ENCODE measurements at regions not wholly inside any gene's neighbourhood (a gene's known extent, or its start where the extent isn't known, plus 50 kb on each side); places are given as distances from the start of the nearest gene placed in this dataset.

GRCh38 chr6:23114812-23115504, 545.6 kb downstream of the HDGFL1 start:
- H3K36me3 ChIP-seq (ENCODE audit: control insufficient read depth in 2 of 2, insufficient read depth in 1 of 2, low read length in 2 of 2), result no peaks in the 10 kb centered on the region
- no peak overlapping the region for H3K4me3 ChIP-seq (ENCODE audit: low read depth, low read length)
- no peaks in the 10 kb centered on the region for H3K9me3 ChIP-seq (ENCODE audit: control insufficient read depth, insufficient read depth, low read depth, low read length)
- H3K4me1 ChIP-seq (ENCODE audit: control insufficient read depth, insufficient read depth, low read length), result no peaks in the 10 kb centered on the region
- no peak overlapping the region for H3K27ac ChIP-seq (ENCODE audit: extremely low read depth, low read depth, low read length)
- TF ChIP-seq TRIM28 (IDR thresholded peaks at IDR 0.05; ENCODE audit: borderline replicate concordance, low read length), result peak; percentile 78; the same call in 1 of the 2 replicates
- TF ChIP-seq ZNF623 (tag by site-specific recombination; IDR thresholded peaks at IDR 0.05), result no peak
- TF ChIP-seq ZIC2 (tag by site-specific recombination; IDR thresholded peaks at IDR 0.05), result no peak
- TF ChIP-seq, protein P1, sequence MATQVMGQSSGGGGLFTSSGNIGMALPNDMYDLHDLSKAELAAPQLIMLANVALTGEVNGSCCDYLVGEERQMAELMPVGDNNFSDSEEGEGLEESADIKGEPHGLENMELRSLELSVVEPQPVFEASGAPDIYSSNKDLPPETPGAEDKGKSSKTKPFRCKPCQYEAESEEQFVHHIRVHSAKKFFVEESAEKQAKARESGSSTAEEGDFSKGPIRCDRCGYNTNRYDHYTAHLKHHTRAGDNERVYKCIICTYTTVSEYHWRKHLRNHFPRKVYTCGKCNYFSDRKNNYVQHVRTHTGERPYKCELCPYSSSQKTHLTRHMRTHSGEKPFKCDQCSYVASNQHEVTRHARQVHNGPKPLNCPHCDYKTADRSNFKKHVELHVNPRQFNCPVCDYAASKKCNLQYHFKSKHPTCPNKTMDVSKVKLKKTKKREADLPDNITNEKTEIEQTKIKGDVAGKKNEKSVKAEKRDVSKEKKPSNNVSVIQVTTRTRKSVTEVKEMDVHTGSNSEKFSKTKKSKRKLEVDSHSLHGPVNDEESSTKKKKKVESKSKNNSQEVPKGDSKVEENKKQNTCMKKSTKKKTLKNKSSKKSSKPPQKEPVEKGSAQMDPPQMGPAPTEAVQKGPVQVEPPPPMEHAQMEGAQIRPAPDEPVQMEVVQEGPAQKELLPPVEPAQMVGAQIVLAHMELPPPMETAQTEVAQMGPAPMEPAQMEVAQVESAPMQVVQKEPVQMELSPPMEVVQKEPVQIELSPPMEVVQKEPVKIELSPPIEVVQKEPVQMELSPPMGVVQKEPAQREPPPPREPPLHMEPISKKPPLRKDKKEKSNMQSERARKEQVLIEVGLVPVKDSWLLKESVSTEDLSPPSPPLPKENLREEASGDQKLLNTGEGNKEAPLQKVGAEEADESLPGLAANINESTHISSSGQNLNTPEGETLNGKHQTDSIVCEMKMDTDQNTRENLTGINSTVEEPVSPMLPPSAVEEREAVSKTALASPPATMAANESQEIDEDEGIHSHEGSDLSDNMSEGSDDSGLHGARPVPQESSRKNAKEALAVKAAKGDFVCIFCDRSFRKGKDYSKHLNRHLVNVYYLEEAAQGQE (tag by site-specific recombination; IDR thresholded peaks at IDR 0.05), result no peak
- no peak for TF ChIP-seq ZNF768 (tag by site-specific recombination; IDR thresholded peaks at IDR 0.05)
- TF ChIP-seq ZNF654 (tag by site-specific recombination; IDR thresholded peaks at IDR 0.05; ENCODE audit: low read depth), result no peak
- TF ChIP-seq ZNF776 (tag by site-specific recombination; IDR thresholded peaks at IDR 0.05; ENCODE audit: borderline replicate concordance), result no peak
- TF ChIP-seq KLF1 (tag by site-specific recombination; IDR thresholded peaks at IDR 0.05), result no peak
- CTCF ChIA-PET, result no interaction called here
- POLR2A ChIA-PET, result no interaction called here

DNA sequence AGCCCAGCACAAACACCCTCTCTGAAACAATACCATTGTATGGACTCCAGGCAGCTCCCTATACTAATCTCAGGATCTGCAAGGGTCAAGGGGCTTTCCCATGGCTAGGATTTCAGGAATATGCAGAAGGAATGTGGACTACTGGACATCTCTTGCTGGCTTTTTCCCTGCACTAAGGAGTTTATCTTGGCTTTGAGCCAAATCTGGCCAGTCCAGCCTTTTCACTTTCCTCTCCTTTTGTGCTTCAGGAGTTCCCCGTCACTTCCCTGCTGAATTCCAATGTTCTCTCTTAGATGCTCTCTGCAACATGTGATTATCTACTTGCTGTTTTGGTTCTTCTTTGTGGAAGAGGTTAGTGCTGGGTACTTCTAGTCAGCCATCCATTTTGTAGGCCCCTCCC, 568.2 kb downstream of the HDGFL1 start:
- ChIA-PET CTCF (no interaction called here), POLR2A (no interaction called here)
- TF ChIP-seq TCF7L2 (IDR thresholded peaks at IDR 0.05; ENCODE audit: borderline replicate concordance, low read depth, low read length) (no peak), ZNF704 (tag by site-specific recombination; IDR thresholded peaks at IDR 0.05) (no peak), ZNF555 (tag by site-specific recombination; conservative IDR thresholded peaks at IDR 0.05) (no peak), ZNF530 (tag by site-specific recombination; IDR thresholded peaks at IDR 0.05; ENCODE audit: low read depth) (no peak), ZNF354C (tag by site-specific recombination; IDR thresholded peaks at IDR 0.05; ENCODE audit: borderline replicate concordance, low read depth) (no peak), ZNF701 (tag by site-specific recombination; IDR thresholded peaks at IDR 0.05) (no peak), SETDB1 (IDR thresholded peaks at IDR 0.05; ENCODE audit: insufficient read length, low read length) (no peak), ZNF138 (tag by site-specific recombination; IDR thresholded peaks at IDR 0.05; ENCODE audit: borderline replicate concordance) (no peak), ZNF274 (IDR thresholded peaks at IDR 0.05; ENCODE audit: low read length) (no peak), ZNF274 (tag by site-specific recombination; IDR thresholded peaks at IDR 0.05; ENCODE audit: borderline replicate concordance) (no peak), ZNF416 (tag by site-specific recombination; IDR thresholded peaks at IDR 0.05) (no peak), ZNF660 (tag by site-specific recombination; IDR thresholded peaks at IDR 0.05) (no peak), ZNF585B (tag by site-specific recombination; IDR thresholded peaks at IDR 0.05) (no peak), ZNF521 (tag by site-specific recombination; IDR thresholded peaks at IDR 0.05) (no peak), ZBTB21 (tag by site-specific recombination; IDR thresholded peaks at IDR 0.05) (no peak), HOXD13 (CRISPR knock-in tag; IDR thresholded peaks at IDR 0.05; ENCODE audit: borderline replicate concordance) (no peak)

More for the DNA sequence above, 568.2 kb downstream of the HDGFL1 start:
- H3K9me3 ChIP-seq (ENCODE audit: control insufficient read depth, insufficient read depth, low read depth, low read length), result no peaks in the 10 kb centered on the region
- no peak overlapping the region for H3K4me3 ChIP-seq (ENCODE audit: low read depth, low read length)
- no peak overlapping the region for H3K27ac ChIP-seq (ENCODE audit: extremely low read depth, low read depth, low read length)
- H3K36me3 ChIP-seq (ENCODE audit: control insufficient read depth in 2 of 2, insufficient read depth in 1 of 2, low read length in 2 of 2), result no peaks in the 10 kb centered on the region
- H3K4me1 ChIP-seq (ENCODE audit: control insufficient read depth, insufficient read depth, low read length), result no peaks in the 10 kb centered on the region
